Lung (tissue), 11 donors: ENCODE measurements at regions not wholly inside any gene's neighbourhood (a gene's known extent, or its start where the extent isn't known, plus 50 kb on each side); places are given as distances from the start of the nearest gene placed in this dataset.
A peak's percentile ranks its signal among the peaks of the same experiment; 100 is the strongest.

Experiments
- ATAC-seq: fragments of 200-7000 bp; cut with Tn5 transposase; one replicate; pipeline ENCODE4 v1.9.1; 2020; ENCODE audit warnings: moderate number of reproducible peaks; ENCODE audit not compliant: insufficient read depth, low FRiP score
- DNase-seq, 3 donors: peaks; one replicate each; pipeline ENCODE4 v3.0.0-alpha.2; 2013 to 2017
- H3K27ac ChIP-seq, 2 donors: one replicate each; pipeline ENCODE4 v1.5.1; 2013; ENCODE audit warnings: mild to moderate bottlenecking in 2 of 2, moderate library complexity in 2 of 2, control low read depth in 1 of 2, inconsistent platforms in 1 of 2, low read depth in 1 of 2, low read length in 1 of 2
- H3K27me3 ChIP-seq, 3 donors: one replicate each; pipeline ENCODE4 v1.5.1; 2013; ENCODE audit warnings: low read length in 2 of 3; ENCODE audit not compliant: control insufficient read depth in 3 of 3, insufficient read depth in 3 of 3
- H3K36me3 ChIP-seq, 4 donors: one replicate each; pipeline ENCODE4 v1.5.1; 2013; ENCODE audit warnings: low read length in 4 of 4, mild to moderate bottlenecking in 1 of 4, moderate library complexity in 1 of 4; ENCODE audit not compliant: control insufficient read depth in 4 of 4, insufficient read depth in 4 of 4
- H3K4me1 ChIP-seq, 5 donors: one replicate each; pipeline ENCODE4 v1.5.1; 2013; ENCODE audit warnings: low read length in 5 of 5, mild to moderate bottlenecking in 2 of 5, moderate library complexity in 1 of 5; ENCODE audit not compliant: control insufficient read depth in 5 of 5, insufficient read depth in 5 of 5
- H3K4me3 ChIP-seq: one replicate; pipeline ENCODE4 v1.5.1; 2013; ENCODE audit warnings: mild to moderate bottlenecking, control low read depth, moderate library complexity
- H3K9ac ChIP-seq, 2 donors: one replicate each; pipeline ENCODE4 v1.5.1; 2013; ENCODE audit warnings: low read length in 2 of 2, control low read depth in 1 of 2; ENCODE audit not compliant: insufficient read depth in 1 of 2
- H3K9me3 ChIP-seq, 4 donors: one replicate each; pipeline ENCODE4 v1.5.1; 2013; ENCODE audit warnings: low read length in 3 of 4, mild to moderate bottlenecking in 1 of 4, moderate library complexity in 1 of 4; ENCODE audit not compliant: control insufficient read depth in 4 of 4, insufficient read depth in 3 of 4
- CTCF ChIP-seq: IDR thresholded peaks from 2 replicates; pipeline ENCODE4 v1.5.1; 2012; ENCODE audit warnings: mild to moderate bottlenecking; ENCODE audit errors: control extremely low read depth, extremely low read depth
- WGBS, 2 donors: extraction: QIAGEN DNeasy Blood & Tissue Kit; methylation state at CpG; one replicate each; pipeline ENCODE4 v1.1.7; 2013; 5-methylcytosine and 5-hydroxymethylcytosine counted together
- donor health status: control.
- donor health status: control.
- donor health status: Bipolar disorder and iron deficiency.
- donor health status: healthy.
- donor health status: DM: yes; HTN: yes; CAD: no.

GRCh38 chr12:124705545-124706138 lies 138.2 kb upstream of the NCOR2 start:
- TF ChIP-seq CTCF = no peak
- Histone ChIP-seq H3K4me3 (no peak overlapping the region), H3K27ac (peak overlapping the region in 1 of 2 donors; percentile 43), H3K27me3 (no peaks in the 10 kb centered on the region), H3K36me3 (no peaks in the 10 kb centered on the region), H3K4me1 (peaks cover 0 to 13% (median 12%) of the 10 kb centered on the region in 5 donors), H3K9me3 (peaks cover 0 to 7% (median 2%) of the 10 kb centered on the region in 4 donors), H3K9ac (no peak overlapping the region)
- DNase-seq = no peak
- no peak for ATAC-seq
- WGBS, 2 donors = 66 to 76% methylated on average over 11 of the region's 11 CpGs

GRCh38 chr12:124704619-124705018 lies 137.2 kb upstream of the NCOR2 start:
- H3K27ac ChIP-seq = peak overlapping the region in 1 of 2 donors; percentile 68
- 86 to 91% methylated on average over 13 of the region's 13 CpGs for WGBS, 2 donors
- ATAC-seq = no peak
- H3K27me3 ChIP-seq = no peaks in the 10 kb centered on the region
- DNase-seq = no peak
- no peak overlapping the region for H3K9ac ChIP-seq
- no peaks in the 10 kb centered on the region for H3K36me3 ChIP-seq
- H3K4me1 ChIP-seq = peaks cover 0 to 20% (median 11%) of the 10 kb centered on the region in 5 donors
- peaks cover 0 to 7% (median 2%) of the 10 kb centered on the region in 4 donors for H3K9me3 ChIP-seq
- TF ChIP-seq CTCF = no peak
- H3K4me3 ChIP-seq = no peak overlapping the region

- DNase-seq (no peak), ATAC-seq (no peak)
- Histone ChIP-seq H3K27me3 (no peaks in the 10 kb centered on the region), H3K36me3 (no peaks in the 10 kb centered on the region), H3K4me3 (no peak overlapping the region), H3K9ac (no peak overlapping the region), H3K27ac (peak overlapping the region in 1 of 2 donors; percentile 87), H3K4me1 (peaks cover 0 to 24% (median 11%) of the 10 kb centered on the region in 5 donors), H3K9me3 (peaks cover 0 to 7% (median 2%) of the 10 kb centered on the region in 4 donors)
- 34 to 51% methylated on average over 8 of the region's 8 CpGs for WGBS, 2 donors
- TF ChIP-seq CTCF = no peak
These were observed 136.4 kb upstream of the NCOR2 start for GRCh38 chr12:124703856-124704255.

- no peak overlapping the region for H3K4me3 ChIP-seq
- peak overlapping the region in 1 of 2 donors; percentile 87 for H3K27ac ChIP-seq
- no peaks in the 10 kb centered on the region for H3K36me3 ChIP-seq
- H3K9ac ChIP-seq = no peak overlapping the region
- peaks cover 0 to 5% (median under 1%) of the 10 kb centered on the region in 4 donors for H3K9me3 ChIP-seq
- ATAC-seq (no peak), DNase-seq (no peak)
- no peaks in the 10 kb centered on the region for H3K27me3 ChIP-seq
- 50 to 90% methylated on average over 1 of the region's 1 CpG for WGBS, 2 donors
- peaks cover 0 to 24% (median 11%) of the 10 kb centered on the region in 5 donors for H3K4me1 ChIP-seq
- TF ChIP-seq CTCF = no peak
These were observed 135.3 kb upstream of the NCOR2 start for GRCh38 chr12:124702736-124703135.
